GM19467 (cell line): ENCODE measurements at regions not wholly inside any gene's neighbourhood (a gene's known extent, or its start where the extent isn't known, plus 50 kb on each side); places are given as distances from the start of the nearest gene placed in this dataset.

ENCODE experiments used
- ATAC-seq: cut with Tn5 transposase; IDR thresholded peaks from one replicate; pipeline ENCODE4 v1.9.1; 2021; ENCODE audit warnings: mild to moderate bottlenecking, moderate library complexity; ENCODE audit not compliant: unreplicated experiment

- no peak for ATAC-seq
These were observed 916.8 kb downstream of the GALC start for GRCh38 chr14:87076146-87076545.

DNA sequence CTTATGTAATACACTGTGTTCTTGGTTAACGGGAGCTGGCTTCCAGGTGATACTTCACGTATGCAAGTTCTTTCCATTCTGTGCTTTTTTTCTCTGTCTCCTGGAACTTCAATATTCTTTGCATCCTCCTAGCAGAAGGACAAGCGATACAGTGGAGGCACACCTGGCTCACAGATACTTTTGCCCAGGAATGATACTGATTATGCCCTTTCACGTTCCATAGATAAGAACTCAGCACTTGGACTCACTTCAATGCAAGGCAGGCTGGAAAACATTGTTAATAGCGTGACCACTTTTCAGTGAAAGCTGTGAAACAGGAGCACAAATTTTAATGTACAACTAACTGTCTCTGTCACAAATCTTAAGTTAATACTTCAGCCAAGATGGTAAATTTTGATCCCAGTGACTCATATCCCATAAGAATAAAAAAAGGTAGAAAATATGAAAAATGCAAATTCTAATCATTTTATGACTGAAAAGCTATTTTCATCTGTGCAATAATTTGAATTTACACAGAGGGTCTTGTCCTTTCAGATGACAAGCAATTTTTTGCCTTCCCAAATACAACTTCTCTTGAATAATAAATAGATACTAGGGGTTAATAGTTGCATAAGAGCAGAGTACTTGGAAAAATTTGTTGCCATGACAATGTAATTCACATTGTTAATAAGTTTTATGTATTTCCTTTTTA is 919.0 kb downstream of the GALC start:
- no peak for ATAC-seq

DNA sequence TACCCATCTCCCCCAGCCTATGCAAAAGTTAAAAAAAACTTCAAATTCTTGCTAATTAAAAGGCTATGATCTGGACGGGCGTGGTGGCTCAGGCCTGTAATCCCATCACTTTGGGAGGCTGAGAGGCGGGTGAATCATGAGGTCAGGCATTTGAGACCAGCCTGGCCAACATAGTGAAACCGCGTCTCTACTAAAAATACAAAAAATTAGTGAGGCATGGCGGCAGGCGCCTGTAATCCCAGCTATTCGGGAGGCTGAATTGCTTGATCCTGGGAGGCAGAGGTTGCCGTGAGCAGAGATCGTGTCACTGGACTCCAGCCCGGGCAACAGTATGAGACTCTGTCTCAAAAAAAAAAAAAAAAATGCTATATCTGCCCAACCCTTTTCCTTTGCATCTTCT is 925.4 kb downstream of the GALC start:
- ATAC-seq = no peak

DNA sequence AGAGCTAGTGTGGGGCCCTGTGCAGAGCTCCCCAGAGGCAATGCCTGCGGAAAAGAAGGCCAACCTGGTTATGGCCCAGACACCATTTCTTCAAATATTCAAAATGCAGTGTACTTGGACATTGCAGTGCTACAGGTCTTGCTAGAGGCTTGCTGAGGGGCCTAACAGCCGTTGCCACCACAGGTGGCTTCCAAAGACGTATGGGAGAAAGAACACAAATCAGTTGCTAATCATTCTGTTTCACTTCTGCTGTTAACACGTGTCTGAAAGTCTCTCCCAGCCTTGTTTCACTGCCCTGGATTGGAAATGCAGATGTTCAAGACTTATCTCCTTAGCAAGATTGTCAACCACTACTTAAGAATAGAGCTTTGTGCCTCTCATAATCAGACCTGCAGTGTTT is 925.9 kb downstream of the GALC start:
- no peak for ATAC-seq

DNA sequence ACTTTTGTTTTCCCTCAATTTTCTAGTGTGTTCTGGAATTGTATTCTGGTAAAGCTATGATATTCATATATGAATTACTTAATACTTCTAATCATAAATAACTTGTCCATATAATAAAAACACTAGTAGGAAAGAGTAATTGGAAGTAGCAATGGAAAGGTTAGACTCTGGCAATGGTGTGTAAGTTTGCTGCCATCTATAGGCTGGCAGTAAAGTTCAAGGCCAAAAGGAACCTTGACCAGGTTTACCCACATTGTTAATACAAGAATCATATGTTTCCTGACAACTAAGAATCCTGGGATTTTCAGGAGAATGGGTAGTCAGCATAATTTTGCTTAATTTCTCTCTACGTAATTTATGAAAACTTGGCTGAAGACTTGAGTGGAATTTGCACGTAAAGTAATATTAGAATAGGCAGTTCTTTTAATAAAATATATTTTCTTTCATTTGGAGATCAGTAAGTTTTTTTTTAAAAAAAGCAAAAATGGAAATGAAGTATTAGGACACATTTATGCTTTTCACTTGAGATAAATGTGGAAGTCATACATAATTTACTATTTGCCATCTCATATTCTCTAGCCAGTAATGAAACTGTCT is 926.7 kb downstream of the GALC start:
- no peak for ATAC-seq

- no peak for ATAC-seq
These were observed 927.6 kb downstream of the GALC start for GRCh38 chr14:87065366-87065765.

- ATAC-seq = no peak
These were observed 929.8 kb downstream of the GALC start for GRCh38 chr14:87063181-87063580.

GRCh38 chr14:87060405-87060804 is 932.6 kb downstream of the GALC start:
- no peak for ATAC-seq

GRCh38 chr14:87059060-87059839 is 933.7 kb downstream of the GALC start:
- no peak for ATAC-seq

DNA sequence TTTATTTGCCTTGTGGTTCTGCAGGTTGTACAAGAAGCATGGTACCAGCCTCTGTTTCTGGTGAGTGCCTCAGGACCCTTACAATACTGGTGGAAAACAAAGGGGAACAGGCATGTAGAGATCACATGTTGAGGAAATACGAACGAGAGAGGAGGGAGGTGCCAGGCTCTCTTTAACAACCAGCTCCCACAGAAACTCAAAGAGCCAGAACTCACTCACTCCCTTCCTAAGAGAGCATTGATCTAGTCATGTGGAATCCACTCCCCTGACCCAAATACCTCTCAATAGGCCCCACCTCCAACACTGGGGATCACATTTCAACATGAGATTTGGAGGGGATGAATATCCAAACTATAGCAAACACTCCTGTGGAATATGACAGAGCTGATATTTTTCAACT is 938.0 kb downstream of the GALC start:
- no peak for ATAC-seq

- ATAC-seq = no peak
These were observed 940.2 kb downstream of the GALC start for GRCh38 chr14:87052646-87053225.

DNA sequence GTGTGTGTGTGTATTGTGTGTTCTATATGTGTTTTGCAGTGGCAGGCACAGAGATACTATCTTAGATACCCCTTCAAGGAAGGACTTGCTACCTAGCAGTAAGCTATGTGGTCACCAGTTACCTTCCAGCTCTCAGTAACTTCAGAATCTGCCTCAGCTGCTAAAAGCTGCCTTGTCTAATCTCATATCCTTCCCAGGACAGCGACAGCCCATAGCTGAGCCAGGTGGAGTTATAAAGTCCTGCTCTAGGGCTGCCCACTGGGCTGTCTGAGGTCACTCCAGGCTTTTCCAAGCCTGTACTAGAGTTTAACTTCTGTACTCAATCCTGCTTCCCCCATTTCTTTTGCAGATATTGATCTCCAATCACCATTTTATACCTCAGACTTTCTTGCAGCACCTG is 942.6 kb downstream of the GALC start:
- ATAC-seq = no peak

- ATAC-seq = no peak
These were observed 943.0 kb downstream of the GALC start for GRCh38 chr14:87049950-87050349.

- no peak for ATAC-seq
These were observed 946.0 kb downstream of the GALC start for GRCh38 chr14:87046960-87047359.

DNA sequence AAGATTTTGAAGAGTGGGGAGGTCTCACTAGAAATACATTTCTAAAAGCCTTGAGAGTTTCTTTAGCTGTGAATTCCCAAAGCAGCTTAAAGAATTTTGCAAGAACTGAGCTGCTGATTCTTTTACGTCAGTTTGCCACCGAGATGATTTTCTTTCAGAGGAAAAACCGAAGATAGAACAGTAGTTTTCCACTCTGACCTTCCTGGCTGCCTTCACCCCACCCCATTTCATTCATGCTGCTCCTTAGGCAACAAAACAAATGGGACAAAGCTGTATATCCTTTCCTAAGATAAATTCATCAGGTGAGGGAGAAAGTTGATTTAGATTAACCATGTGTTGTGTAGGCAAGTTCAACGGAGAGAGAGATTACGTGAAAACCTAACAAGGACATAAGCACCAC is 947.0 kb downstream of the GALC start:
- ATAC-seq = no peak

DNA sequence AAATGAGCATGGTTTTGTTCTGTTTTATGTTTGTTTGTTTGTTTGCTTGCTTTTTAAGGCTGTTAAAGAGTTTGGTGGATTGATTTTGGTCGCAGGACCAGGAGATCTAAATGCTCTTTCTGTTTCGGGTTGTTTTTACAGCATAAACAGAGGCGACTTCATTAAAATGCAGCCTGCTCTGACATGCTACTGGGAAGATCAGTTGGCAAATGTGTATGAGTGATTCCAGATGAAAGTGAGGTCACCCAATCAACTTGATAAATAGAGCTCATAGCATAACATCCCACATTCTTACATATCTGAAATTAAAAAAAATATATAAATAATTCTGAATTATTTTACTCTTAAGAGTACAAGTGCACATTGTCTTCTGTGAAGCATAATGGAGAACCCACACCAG is 947.7 kb downstream of the GALC start:
- ATAC-seq = no peak

GRCh38 chr14:87044807-87045206 is 948.2 kb downstream of the GALC start:
- ATAC-seq = no peak

- ATAC-seq = no peak
These were observed 949.2 kb downstream of the GALC start for GRCh38 chr14:87043667-87044200.

DNA sequence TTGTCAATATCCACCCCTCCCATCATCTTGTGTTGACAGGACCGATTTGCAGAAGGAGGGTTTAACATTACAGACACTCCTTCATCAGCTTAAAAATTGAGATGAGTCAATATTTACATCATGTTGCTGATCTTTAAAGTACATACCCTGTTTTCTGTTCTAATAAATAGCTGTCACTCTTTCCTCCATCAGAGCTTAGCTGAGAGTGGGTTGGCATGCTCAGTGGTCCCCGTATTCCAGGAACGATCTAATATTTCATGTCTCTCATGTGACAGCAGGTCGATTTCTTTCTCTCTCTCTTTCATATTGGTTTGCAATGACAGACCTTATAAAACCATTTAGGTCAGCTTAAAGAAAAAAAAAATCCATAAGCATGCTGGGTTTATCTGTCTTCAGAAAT is 950.6 kb downstream of the GALC start:
- ATAC-seq = no peak

DNA sequence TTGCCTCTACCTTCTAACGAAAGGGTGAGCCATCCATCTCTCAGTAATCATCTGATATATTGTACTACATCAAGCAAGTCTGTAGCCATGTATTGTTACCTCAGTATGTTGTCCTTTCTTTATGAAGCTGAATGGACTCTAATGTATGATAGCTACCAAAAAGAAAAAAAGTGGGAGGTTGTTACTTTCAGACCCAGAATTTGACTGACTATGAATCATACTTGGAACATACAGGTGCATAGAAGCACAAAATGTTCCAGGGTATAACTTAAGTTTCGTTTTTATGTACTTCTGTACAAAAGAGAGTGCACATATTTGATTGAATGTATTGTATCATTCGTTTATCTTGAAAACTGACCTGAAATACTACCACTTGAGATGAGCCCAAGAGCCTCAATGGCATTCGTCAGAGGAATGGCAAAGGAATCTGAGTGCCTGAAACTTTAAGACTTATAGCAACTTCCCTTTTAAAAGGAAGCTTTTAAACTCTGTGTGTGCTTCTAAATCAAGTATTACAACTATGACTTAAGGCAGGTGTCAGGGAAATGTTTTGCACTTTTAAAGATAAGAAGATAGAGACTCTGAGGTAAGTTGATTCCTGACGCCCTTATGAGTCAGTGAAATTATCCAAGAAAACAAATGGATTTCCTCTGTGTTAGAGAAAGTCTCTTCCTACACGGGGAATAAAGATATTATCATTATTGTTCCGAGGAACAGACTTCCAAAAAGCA is 951.5 kb downstream of the GALC start:
- no peak for ATAC-seq

GRCh38 chr14:87034680-87035079 is 958.3 kb downstream of the GALC start:
- ATAC-seq = no peak
